H1 (cell line): ENCODE measurements at regions not wholly inside any gene's neighbourhood (a gene's known extent, or its start where the extent isn't known, plus 50 kb on each side); places are given as distances from the start of the nearest gene placed in this dataset.

ENCODE experiments used
- CBX5 ChIP-seq: fragments of 300-800, 300-1000 bp; sonication (generic); IDR thresholded peaks from 2 replicates; pipeline ENCODE4 v1.7.1; 2016; ENCODE audit warnings: antibody characterized with exemption, low read length, low read depth
- CEBPB ChIP-seq: IDR thresholded peaks from 2 replicates; pipeline ENCODE4 v1.6.1; 2012; ENCODE audit warnings: low read depth, low read length
- CHD2 ChIP-seq: IDR thresholded peaks from 2 replicates; pipeline ENCODE4 v1.6.1; 2012; ENCODE audit warnings: low read length, improper control_type of control experiment
- CHD7 ChIP-seq: fragments of 300-600 bp; sonication (generic); IDR thresholded peaks from 2 replicates; pipeline ENCODE4 v1.7.1; 2012; ENCODE audit warnings: low read length, moderate library complexity, mild to moderate bottlenecking, inconsistent platforms; ENCODE audit not compliant: insufficient replicate concordance
- KDM1A ChIP-seq: fragments of 200-600, 300-600 bp; sonication (generic); IDR thresholded peaks from 2 replicates; pipeline ENCODE4 v1.7.1; 2016; ENCODE audit warnings: mild to moderate bottlenecking, low read length, borderline replicate concordance
- POLR2AphosphoS5 ChIP-seq: IDR thresholded peaks from 2 replicates; pipeline ENCODE4 v1.6.1; 2011; ENCODE audit warnings: low read depth, low read length
- SP1 ChIP-seq: IDR thresholded peaks from 2 replicates; pipeline ENCODE4 v1.6.1; 2011; ENCODE audit warnings: low read depth, low read length
- SUZ12 ChIP-seq: fragments of 200-600 bp; sonication (generic); IDR thresholded peaks from 2 replicates; pipeline ENCODE4 v1.6.1; 2012; ENCODE audit warnings: mild to moderate bottlenecking, inconsistent platforms, low read length, moderate library complexity, mixed read lengths
- TAF7 ChIP-seq: optimal IDR thresholded peaks from 2 replicates; pipeline ENCODE3; 2011; ENCODE audit warnings: low read depth, mild to moderate bottlenecking, inconsistent platforms, low read length, moderate library complexity, borderline replicate concordance
- USF2 ChIP-seq: IDR thresholded peaks from 2 replicates; pipeline ENCODE4 v1.6.1; 2011; ENCODE audit warnings: low read length, improper control_type of control experiment

GRCh38 chr11:116093481-116094270 lies 589.5 kb upstream of the CADM1 start (continued):
- no peak for TF ChIP-seq CHD7
- TF ChIP-seq USF2 = no peak
- TF ChIP-seq CEBPB = no peak
- TF ChIP-seq CBX5 = no peak
- TF ChIP-seq SUZ12 = no peak
- TF ChIP-seq KDM1A = no peak
- TF ChIP-seq TAF7 = no peak
- no peak for TF ChIP-seq POLR2AphosphoS5
- no peak for TF ChIP-seq CHD2
- no peak for TF ChIP-seq SP1
